ENCODE measurements at regions not wholly inside any gene's neighbourhood (a gene's known extent, or its start where the extent isn't known, plus 50 kb on each side); places are given as distances from the start of the nearest gene placed in this dataset.

- no peak for TF ChIP-seq JUN (CRISPR knock-in tag; IDR thresholded peaks at IDR 0.05)
- no peak for TF ChIP-seq TP53 (CRISPR knock-in tag; IDR thresholded peaks at IDR 0.05)
- TF ChIP-seq ESRRA (CRISPR knock-in tag; IDR thresholded peaks at IDR 0.05; ENCODE audit: borderline replicate concordance) = no peak
- no peak for TF ChIP-seq FOXP4 (CRISPR knock-in tag; IDR thresholded peaks at IDR 0.05)
- TF ChIP-seq MYBL2 (CRISPR knock-in tag; IDR thresholded peaks at IDR 0.05) = no peak
Measured at GRCh38 chr2:186407611-186408010, 78.4 kb upstream of the ZC3H15 start (continued).

- H3K4me1 Mint-ChIP-seq = no peaks in the 10 kb centered on the region
- DNase-seq (ENCODE audit: low spot score) = no peak
- H3K27ac Mint-ChIP-seq = no peak overlapping the region
- ChIA-PET POLR2A (no interaction called here), CTCF (no interaction called here)
- peaks cover 17% of the 10 kb centered on the region for H3K36me3 Mint-ChIP-seq
- no peak for ATAC-seq
- no peak for TF ChIP-seq GABPB1 (CRISPR knock-in tag; IDR thresholded peaks at IDR 0.05)
- no peak for TF ChIP-seq MYBL2 (CRISPR knock-in tag; IDR thresholded peaks at IDR 0.05)
- no peak for TF ChIP-seq GRHL2 (CRISPR knock-in tag; IDR thresholded peaks at IDR 0.05; ENCODE audit: insufficient replicate concordance, severe bottlenecking)
- no peak for TF ChIP-seq OVOL2 (CRISPR knock-in tag; IDR thresholded peaks at IDR 0.05; ENCODE audit: borderline replicate concordance)
- no peak for TF ChIP-seq IRF2 (CRISPR knock-in tag; IDR thresholded peaks at IDR 0.05; ENCODE audit: borderline replicate concordance, low read depth)
- TF ChIP-seq HMGXB4 (CRISPR knock-in tag; IDR thresholded peaks at IDR 0.05) = no peak
- no peak for TF ChIP-seq FOXJ3 (CRISPR knock-in tag; IDR thresholded peaks at IDR 0.05; ENCODE audit: borderline replicate concordance)
- TF ChIP-seq ZNF138 (CRISPR knock-in tag; conservative IDR thresholded peaks at IDR 0.05) = no peak
- TF ChIP-seq SMAD4 (CRISPR knock-in tag; IDR thresholded peaks at IDR 0.05) = no peak
- TF ChIP-seq FOXK1 (CRISPR knock-in tag; IDR thresholded peaks at IDR 0.05) = no peak
- H3K27me3 Mint-ChIP-seq (ENCODE audit: low read depth) = no peaks in the 10 kb centered on the region
- peaks cover 29% of the 10 kb centered on the region for H3K9me3 Mint-ChIP-seq
- no peak overlapping the region for H3K4me3 Mint-ChIP-seq
Measured at GRCh38 chr2:186410802-186411201, 75.3 kb upstream of the ZC3H15 start.

GRCh38 chr2:186422226-186422625 lies 63.8 kb upstream of the ZC3H15 start:
- Mint-ChIP-seq H3K27ac (no peak overlapping the region), H3K36me3 (no peaks in the 10 kb centered on the region), H3K27me3 (ENCODE audit: low read depth) (no peaks in the 10 kb centered on the region), H3K9me3 (no peaks in the 10 kb centered on the region), H3K4me1 (peaks cover 29% of the 10 kb centered on the region), H3K4me3 (no peak overlapping the region)
- POLR2A ChIA-PET = no interaction called here
- no peak for DNase-seq (ENCODE audit: low spot score)
- CTCF ChIA-PET = interaction anchor here (0.5 to 1.5 kb wide), 2 partner anchors 22 to 32 kb away, joined by 3 to 4 read pairs; no protein-coding TSS in a partner anchor
- TF ChIP-seq NFATC4 (CRISPR knock-in tag; IDR thresholded peaks at IDR 0.05) (no peak), ZNF263 (CRISPR knock-in tag; IDR thresholded peaks at IDR 0.05; ENCODE audit: low read depth) (no peak), AR (CRISPR knock-in tag; IDR thresholded peaks at IDR 0.05) (no peak), ZNF281 (CRISPR knock-in tag; IDR thresholded peaks at IDR 0.05) (no peak), NR1H2 (CRISPR knock-in tag; IDR thresholded peaks at IDR 0.05) (no peak), OVOL2 (CRISPR knock-in tag; IDR thresholded peaks at IDR 0.05; ENCODE audit: borderline replicate concordance) (no peak)
- ATAC-seq = no peak

All from WTC11 (cell line).